GM21619 (cell line): ENCODE measurements at regions not wholly inside any gene's neighbourhood (a gene's known extent, or its start where the extent isn't known, plus 50 kb on each side); places are given as distances from the start of the nearest gene placed in this dataset.

Experiments
- ATAC-seq: cut with Tn5 transposase; IDR thresholded peaks from one replicate; pipeline ENCODE4 v1.9.1; 2021; ENCODE audit not compliant: unreplicated experiment

DNA sequence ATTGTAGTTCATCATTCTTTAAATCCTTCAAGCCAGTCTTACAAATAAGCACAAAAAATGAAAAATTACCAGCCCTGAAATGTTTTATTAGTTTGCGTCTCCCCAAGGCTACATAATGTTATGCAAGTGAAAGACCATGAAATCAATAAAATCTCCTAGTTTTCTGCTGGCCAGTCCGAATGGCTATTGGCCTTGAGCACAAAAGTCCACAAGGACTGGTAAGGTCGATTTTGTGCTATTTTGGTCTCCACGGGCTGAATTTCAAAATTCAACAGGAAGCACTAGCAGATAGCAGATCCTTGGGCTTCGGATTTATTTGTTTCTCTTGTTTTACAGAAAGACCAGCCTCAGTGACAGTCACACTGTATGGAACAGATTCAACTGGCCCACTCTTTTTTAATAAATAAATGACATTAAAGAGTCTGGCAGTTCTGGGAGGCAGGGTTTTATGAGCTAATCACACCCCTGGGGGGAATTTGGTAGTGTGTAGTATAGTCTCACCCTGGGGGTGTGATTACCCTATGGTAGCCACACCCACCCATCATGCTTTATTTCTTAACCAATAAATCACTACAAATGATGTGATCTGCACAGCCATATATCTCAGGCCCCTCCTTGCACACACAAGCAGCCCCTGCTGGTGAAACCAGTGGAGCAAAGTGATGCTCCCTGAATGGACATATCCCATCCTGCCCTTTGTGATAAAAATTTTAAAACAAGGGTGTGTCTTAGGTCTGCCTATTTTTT lies 51.1 kb upstream of the TMEM33 start:
- no peak for ATAC-seq

DNA sequence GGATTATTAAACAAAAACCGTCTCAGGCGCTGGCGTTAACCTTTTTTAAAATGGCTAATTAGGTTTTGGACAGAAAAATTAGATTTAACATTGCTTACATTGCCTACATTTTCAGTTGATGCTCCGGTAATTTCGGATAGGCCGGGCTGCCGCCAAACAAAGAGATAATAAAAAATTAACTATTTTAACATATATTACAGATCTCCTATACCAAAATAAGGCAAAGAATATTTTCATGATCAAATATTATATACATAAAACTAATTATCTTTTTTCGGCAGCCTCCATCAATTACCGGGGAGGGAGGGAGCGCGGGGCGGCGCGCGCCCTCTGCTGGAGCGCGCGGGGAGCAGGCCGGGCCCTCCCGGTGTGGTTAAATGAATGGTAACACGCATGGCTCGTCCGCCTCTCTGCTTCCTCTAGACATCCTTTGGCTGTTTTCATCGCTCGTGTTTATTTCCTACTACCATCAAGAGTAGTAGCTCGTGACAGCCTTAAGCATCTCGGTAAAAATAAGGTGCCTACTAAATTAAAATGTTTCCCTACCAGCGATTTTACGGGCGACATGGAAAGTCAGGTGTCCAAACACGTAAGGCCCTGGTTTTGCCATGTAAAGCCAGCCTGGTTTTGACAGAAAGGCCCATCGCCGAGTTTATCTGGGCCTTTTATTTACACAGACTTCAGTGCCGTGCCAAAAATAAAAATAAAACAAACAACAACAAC lies 52.4 kb upstream of the TMEM33 start:
- ATAC-seq: peak; percentile 79

DNA sequence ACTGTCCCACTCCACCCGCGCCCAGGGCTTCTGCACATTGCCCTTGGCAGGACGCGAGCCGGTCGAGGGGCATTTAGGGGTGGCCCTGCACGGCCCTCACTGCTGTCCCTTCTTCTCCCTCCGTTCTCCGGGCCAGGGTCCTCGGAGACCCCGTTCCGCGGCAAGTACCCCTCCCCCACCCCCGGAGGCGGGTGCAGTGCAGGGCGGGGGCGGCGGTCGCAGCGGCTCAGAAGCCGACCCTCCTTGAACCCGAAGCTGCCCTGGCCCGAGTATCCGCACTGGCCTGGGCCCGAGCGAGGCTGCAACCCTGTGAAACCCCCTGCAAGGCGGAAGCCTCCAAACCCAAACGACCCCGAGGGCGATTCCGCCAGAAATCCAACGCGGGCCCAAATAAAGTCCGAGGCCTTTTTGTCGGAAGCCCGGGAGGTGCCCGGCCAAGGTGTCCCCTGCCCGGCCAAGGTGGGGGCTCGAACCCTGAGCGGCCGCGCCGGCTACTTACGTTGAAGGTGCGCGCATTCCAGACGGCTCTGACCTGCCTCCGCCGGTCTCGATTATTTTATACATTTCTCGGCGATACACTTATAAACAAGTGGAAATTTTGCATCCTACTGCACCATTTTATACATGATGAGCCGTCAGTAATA lies 53.1 kb upstream of the TMEM33 start:
- no peak for ATAC-seq

DNA sequence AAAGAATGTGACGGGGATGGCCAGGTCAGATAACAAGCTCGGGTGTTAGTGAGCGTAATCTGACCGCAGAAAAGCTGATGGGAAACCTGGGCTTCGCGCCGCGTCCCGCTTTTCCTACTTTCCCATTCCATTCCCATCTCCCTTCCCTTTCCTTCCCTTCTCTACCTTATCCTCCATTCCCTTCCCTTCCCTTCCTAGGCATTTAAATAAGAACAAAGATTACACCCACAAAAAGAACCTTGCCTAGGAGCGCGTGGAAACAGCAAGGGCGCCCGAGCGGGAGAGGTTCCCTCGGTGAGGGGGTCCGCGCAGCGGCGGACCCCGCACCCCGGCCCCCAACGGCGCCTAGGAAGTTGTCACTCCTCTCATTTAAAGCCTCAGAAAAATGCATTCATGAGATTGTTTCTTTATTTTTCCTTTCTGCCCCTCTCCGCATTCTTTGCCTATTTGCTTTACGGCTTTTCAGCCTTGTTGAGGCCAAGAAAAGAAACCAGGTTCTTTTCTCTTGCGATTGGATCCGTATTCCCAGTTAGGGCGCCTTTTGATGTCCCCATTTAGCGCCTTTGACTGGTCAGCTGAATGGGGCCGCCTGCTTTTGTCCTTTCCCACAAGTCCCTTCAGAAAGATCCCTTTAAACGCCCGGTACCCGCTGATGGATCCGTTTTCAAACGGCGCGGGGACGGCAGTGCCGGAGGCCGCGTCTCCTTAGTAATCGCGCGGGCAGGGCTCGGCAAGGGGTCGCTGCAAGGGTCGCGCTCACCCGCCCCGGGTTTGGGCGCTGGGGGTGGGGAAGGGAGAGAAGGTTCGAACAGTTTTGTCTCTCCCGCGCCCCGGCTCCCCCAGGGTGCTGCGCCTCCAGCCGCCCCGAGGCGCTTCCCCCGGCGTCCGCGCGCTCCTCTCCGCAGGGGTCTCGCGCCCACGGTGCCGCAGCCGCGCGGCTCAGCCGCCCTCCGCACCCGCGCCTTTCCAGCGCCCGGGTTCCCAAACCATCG lies 54.1 kb upstream of the TMEM33 start:
- no peak for ATAC-seq

DNA sequence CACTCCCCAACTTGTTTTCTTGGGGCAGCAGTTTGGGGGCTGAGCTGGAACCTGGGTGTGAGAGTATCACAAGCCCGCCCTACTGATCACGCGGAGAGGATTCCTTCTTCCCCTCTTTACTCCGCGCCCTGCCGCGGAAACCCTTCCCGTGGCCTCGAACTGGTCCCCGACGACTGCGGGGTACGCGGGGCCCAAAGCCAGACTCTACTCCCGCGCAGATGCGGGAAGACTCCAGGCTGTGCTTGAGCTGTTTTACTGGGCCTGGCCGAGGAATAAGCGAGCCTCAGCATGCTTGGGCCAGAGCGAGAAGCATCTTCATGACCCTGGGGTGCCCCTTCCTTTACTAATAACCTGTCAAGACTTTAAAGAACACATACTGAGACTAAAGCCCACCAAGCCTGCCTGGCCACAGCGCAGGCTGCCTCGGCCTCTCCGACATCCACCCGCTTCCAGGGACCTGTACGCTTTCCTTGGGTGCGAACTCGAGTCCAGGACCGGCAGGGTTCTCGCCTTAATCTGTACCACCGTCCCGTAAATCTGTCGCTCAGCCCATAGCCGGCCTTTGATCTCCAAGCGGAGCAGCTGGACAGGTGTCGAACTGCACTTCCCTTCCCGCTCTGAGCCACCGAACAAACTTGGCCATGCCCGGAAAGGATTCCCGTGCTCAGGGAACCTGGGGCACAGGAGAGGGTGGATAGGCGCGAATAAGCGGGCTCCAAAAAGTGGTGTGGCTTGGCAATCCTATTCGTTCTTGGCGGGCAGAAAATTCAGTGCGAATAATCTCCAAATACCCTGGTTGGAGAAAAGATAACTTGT lies 55.0 kb upstream of the TMEM33 start:
- ATAC-seq: no peak

DNA sequence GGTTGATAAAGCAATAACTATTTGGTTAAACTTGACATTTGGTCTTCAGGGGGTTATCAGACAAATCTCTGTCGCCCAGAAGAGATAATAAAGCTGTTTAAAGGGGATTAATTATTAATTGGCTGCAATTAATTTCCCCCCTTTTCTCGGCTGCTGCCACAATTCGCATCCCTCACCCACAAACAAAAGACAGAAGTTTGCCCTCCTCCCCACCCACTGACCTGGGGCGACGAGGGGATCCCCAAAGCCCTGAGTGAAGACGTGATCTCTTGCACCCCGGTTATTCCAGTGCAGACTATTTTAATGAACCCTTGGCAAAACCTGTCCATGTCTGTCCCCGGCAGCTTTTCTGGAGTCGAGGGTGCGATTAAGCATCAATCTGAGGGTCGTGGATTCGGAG lies 55.7 kb upstream of the TMEM33 start:
- no peak for ATAC-seq

DNA sequence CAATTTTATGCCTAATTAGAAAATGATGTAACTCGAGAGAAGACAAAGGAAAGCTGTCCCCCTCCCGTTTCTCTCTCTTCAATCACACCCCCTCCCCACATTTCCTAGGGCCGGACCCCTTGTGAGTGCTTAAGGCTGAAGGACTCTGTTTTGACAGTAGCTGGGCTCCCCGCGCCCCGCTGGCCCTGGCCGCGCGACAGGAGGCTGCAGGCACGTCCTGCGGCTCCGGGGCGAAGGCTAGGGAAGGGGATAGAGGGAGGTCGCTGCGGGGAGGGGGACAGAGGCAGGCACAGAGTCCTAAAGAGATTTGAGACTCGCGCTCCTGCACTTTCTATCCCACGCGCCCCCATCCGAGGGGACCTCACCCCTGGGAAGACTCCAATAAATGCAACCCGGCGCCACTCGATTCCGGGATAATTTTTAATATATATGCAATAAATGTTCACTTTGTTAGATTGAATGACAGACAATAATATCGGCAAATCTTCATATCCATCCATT lies 56.2 kb upstream of the TMEM33 start:
- no peak for ATAC-seq

DNA sequence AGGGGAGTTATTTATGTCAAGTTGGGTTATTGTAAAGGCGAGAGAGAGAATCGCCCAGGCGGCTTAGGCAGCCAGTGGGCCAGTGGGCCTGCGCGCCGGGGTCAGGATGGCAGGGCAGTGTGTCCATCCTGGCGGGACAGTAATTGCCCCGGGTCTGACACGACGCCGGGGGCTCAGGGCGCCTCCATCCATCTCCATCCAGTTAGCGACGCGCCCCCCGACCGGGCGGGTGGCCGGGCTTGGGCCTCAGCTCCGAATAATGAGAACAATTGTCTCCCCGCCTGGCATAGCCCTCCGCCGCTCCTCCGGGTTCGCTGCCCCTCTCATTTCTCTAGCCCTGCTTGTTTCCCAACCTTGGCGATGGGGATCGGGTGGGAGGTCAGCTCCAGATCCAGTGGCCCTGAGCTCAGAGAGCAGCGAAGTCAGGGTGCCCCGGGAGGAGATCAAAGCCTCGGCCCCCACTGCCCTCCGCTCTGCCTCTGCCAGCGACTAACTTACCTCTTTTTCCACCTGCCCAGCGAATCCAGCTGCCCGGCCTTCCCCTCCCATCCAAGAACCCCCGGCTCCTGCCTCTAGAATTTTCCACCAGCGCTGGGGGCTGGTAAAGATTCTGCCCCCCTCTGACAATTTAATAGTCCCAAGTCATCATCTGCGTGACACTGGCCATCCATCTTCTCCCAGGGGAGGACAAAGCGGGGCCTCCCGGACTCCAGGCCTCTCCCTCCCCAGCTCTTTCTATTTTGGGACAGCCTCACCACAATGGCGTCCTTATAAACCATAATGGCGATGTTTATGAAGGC lies 56.9 kb upstream of the TMEM33 start:
- ATAC-seq: no peak

DNA sequence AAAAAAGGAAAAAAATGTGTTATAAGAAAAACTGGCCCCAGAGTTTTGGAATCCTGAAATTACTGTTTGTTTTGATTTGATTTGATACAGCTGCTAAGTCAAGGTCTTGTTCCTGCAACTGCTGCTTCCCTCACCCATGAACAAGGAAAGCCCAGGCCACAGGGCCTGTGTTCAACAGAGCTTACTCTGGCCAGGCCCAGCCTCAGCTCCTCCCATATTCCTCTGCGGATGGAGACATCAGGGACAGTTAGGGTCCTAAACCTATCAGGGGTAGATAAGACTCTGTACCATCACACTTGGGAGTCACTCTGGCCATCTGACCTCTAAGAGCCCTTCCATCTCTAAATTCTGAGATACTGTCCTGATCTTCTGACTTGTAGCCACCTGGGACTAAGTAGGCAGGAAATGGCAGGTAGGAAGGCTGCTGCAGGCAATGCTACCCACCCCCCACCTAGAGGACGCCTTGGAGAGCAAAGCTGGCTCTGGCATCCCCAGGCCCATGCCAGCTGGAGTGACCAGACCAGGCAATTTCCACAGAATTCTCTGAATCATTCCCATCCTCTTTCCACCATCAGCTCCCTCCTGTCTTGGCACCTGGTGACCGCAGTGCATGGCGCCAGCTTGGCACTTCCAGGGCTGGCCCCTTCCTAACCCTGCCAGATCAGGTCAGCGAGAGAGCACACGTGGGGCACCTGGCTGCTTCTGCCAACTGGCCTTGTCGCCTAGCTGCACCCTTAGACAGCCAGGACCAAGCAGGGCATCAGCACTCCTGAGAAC lies 58.0 kb upstream of the TMEM33 start:
- ATAC-seq: no peak

DNA sequence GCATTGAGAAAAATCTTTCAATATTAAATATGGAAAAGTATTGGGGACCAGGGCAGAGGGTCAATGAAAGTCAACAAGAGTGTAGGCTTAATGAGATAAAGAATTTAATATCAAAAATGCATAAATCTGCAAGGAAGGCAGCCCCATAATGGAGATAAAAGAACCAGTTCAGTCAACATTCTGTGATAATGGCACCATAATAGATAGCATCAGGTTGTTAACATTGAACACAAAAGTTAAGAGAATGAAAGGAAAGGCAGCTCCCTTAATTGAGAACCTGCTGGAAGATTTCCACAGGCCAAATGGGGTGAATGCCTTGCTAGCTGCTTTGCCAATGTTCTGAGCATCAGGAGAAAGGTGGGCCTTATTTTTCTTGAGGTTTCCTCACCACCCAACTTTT lies 60.4 kb upstream of the TMEM33 start:
- no peak for ATAC-seq

DNA sequence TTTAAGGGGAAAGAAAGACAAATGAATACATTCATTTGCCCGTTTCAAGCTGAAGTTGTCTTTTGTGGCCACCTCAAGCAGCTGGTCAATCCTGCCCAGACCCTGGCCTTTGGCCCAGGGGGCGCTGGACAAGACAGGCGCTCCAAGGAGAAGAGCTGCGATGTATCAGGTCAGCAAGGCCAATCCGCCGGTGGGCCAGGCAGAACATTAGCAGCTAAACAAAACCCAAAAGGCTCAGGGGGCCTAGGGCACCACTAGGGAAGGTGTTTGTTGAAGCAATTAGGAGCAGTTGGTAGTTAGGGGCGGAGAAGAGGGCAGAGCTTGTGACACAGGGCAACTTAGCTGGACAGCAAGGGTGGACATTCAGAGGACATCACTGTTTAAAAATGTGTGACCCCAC lies 60.8 kb upstream of the TMEM33 start:
- ATAC-seq: no peak

DNA sequence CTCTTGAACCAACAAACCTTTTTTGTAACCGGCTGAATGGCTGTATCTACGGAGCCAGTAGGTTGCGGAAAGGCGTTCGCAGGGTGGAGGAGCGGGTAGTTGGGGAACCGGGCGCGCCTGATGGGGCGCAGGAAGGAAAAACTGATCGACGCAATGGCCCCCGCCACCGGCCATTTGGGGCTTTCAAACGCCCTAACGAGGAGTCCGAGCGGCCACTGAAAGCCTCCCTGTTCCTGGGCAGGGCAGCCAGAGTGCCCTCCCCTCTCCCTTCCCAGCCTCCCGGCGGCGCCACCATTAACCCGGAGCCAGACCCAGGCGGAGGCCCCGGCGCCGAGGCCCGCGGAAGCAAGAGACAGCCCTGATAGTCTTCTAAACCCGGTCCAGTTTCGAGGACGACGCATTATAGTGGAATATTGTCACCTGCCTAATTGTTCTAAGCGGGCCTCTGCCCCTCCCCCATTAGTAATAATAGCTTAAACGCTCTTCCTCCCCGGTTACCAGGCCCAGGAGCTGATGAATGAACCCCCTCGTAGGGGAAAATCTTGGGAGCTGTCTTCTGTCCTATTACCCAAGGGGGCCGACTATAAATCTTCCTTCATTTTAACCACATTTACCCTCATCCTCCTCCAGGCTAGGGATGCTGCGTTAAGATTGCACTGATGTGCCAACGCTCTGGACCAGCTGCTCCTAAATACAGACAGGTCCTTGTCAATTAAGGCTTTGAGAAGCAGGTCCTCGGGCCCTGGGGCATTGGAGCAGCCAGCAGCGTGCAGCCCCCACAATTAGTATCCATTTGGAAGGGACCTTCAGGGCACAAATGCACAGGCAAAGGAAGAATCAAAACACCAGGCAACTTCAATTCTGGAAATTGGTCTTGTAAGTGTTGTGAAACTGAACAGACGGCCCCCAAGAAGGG lies 61.6 kb upstream of the TMEM33 start:
- no peak for ATAC-seq

DNA sequence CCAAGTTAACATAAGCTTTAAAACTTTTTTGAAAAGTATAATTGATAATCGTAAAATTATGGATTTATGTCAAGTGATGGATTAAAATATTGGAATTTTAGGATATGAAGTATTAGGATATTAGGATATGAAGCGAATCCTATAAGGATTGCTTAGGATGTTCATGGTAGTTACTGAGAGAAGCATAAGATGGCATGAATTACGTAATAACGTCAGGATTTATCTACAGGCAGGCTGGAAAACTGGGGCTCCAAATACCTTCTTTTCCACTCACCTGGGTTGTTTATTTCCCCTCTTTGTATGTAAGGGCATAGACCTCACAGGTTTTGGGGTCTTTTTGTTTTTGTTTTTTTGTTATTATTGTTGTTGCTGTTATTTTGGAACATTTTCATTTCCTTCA lies 65.2 kb upstream of the TMEM33 start:
- no peak for ATAC-seq

DNA sequence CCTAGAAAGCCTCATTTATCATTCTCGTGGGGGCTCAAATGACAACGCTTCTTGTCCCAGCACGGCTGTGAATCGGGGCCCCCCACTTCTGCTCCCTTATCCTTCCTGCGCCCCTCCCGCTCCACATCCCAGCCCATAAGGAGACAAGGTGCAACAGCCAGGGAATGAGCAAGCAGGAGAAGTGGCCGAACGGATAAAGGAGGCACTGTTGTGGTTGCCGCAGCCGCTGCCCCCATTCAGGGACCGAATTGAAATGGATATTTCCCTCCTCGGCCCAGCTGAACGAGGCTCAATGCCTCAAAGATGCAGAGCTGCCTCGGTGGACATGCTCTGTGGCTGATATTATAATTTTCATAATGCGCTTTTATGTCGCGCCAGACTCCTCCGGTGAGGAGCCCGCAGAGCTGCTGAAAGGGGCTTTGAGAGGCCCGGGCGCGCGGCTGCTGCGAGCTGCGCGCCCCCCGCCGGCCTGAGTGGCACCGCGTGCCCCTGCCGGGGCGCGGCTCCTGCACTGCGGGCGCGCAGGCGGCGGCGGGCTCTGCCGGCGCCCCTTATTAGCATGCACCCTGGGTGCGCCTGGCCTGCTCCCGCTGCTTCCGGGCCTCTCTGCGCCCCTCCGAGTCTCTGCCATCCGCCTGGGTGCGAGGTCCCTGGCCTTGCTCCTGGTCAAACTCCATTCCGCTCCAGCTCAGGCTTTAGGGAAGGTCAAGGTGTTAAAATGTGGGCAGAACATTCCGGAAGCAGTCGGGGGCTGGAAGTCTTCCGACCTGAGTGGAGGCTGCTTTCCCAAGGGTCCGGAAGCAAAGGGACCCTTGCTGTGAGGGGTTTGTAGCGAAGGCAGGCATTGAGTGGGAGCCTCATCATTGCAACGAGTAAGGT lies 68.2 kb upstream of the TMEM33 start:
- ATAC-seq: no peak

DNA sequence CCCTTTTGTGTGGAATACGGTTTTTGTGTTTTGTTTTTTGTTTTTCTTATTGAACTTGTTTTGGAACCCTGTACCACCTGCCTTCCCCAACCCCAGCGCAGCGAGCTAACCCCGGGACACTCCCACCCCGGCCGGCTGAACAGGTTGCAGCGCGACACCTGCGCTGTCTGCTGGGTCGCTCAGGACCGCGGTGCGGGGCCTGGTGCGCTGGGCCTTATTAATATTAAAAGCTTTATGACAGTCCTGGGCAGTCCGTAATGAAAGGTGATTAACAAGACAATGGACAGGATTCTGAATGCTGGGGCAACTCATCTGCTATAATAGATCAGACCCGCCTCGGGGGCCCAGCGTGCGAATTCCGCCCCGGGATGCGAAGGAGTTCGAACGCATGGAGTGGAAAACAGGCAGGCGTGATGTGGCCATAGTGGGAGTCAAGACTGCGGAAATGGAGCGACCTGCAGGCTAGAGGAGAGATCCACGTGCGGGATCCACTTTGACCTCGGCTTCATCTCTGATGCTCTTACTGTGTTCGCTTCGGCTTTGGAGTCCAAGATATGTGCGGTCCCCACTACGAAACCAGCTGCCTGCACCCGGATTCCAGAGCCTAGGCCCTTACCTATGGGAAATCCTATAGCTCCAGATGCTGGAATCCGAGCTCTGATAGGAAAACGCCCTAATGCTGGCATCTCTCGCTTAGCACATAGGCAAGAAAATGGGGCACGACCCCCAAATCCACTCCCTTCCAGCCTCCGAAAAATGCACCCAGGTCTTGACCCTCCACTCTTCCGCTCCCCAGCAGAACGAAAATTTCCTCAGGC lies 69.0 kb upstream of the TMEM33 start:
- ATAC-seq: no peak
